Thymus (tissue), 11 donors: ENCODE measurements at regions not wholly inside any gene's neighbourhood (a gene's known extent, or its start where the extent isn't known, plus 50 kb on each side); places are given as distances from the start of the nearest gene placed in this dataset.
"Not testable (repeated sequence)": the region's sequence is repeated elsewhere in the genome, so short reads cannot be mapped to it uniquely, and the experiment has no call there.

Source experiments
- DNase-seq, 9 donors: peaks; one replicate each; pipeline ENCODE4 v3.0.0-alpha.2; 2013; ENCODE audit warnings: low spot score in 9 of 9, low read depth in 6 of 9, missing footprints in 1 of 9
- H3K27ac ChIP-seq, 2 donors: one replicate each; pipeline ENCODE4 v1.5.1; 2013; ENCODE audit warnings: control low read depth in 1 of 2, low read depth in 1 of 2, low read length in 1 of 2, mild to moderate bottlenecking in 1 of 2, moderate library complexity in 1 of 2
- H3K27me3 ChIP-seq, 2 donors: one replicate each; pipeline ENCODE4 v1.5.1; 2013; ENCODE audit warnings: low read length in 1 of 2; ENCODE audit not compliant: control insufficient read depth in 2 of 2, insufficient read depth in 1 of 2
- H3K36me3 ChIP-seq, 2 donors: one replicate each; pipeline ENCODE4 v1.5.1; 2013; ENCODE audit warnings: low read length in 1 of 2, mild to moderate bottlenecking in 1 of 2, moderate library complexity in 1 of 2; ENCODE audit not compliant: control insufficient read depth in 2 of 2, insufficient read depth in 2 of 2
- H3K4me1 ChIP-seq, 2 donors: one replicate each; pipeline ENCODE4 v1.5.1; 2013; ENCODE audit warnings: low read length in 2 of 2; ENCODE audit not compliant: control insufficient read depth in 2 of 2, insufficient read depth in 2 of 2
- H3K4me3 ChIP-seq, 2 donors: one replicate each; pipeline ENCODE4 v1.5.1; 2013; ENCODE audit warnings: low read length in 2 of 2, control low read depth in 1 of 2, mild to moderate bottlenecking in 1 of 2
- H3K9me3 ChIP-seq, 2 donors: one replicate each; pipeline ENCODE4 v1.5.1; 2013; ENCODE audit warnings: low read length in 1 of 2, mild to moderate bottlenecking in 1 of 2; ENCODE audit not compliant: control insufficient read depth in 2 of 2, insufficient read depth in 1 of 2
- WGBS: extraction: QIAGEN DNeasy Blood & Tissue Kit; methylation state at CpG from one replicate; pipeline ENCODE4 v1.1.7; 2013; 5-methylcytosine and 5-hydroxymethylcytosine counted together
- donor health status: healthy.

GRCh38 chr12:131283862-131284825 lies 330.4 kb downstream of the ADGRD1 start:
- not testable (repeated sequence) for H3K4me1 ChIP-seq, H3K36me3 ChIP-seq, DNase-seq, H3K4me3 ChIP-seq, H3K27me3 ChIP-seq, H3K9me3 ChIP-seq, H3K27ac ChIP-seq
- WGBS, result 94% methylated on average over 32 of the region's 32 CpGs

DNA sequence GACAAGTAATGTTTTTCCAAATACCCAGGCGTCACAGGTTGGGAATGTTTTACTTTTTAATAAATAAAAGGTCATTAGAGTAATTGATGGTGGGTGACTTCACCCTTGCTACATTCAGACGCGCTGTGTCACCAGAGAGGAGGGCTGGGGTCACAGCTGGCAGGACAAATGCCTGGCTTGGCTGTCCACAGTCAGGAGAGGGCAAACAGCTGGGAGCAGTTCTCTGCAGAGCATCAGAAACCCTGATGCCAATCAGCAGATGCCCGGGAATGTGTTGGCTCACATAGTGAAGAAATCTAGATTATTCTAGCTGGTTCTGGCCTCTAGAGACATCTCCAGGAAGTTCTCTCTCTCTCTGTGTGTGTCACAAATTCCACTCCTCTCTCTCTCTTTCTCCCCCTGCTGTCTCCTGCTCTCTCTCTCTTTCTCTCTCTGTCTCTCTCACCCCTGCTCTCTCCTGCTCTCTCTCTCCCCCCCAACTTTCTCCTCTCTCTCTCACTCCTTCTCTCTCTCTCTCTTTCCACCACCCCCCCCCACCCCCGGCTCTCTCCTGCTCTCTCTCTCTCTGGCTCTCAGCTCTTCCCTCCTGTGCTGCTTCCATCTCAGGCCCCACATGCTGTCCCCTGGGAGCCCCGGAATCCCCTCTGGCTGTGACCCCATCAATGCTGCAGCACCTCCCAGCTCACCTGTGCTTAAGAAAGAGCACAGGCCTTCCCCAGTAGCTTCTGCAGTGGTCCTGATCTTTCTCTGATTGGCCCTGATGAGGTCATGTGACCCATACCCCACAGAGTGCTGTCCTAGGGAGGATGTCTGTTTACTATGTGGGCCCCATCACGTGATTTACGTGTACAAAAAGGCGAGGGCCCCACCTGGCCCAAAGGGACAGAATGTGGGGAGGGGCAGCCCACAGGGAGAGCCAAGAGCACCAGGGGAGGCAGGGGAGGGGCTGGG lies 331.5 kb downstream of the ADGRD1 start:
- not testable (repeated sequence) for H3K4me3 ChIP-seq

GRCh38 chr12:131285905-131286295 lies 332.2 kb downstream of the ADGRD1 start:
- H3K4me3 ChIP-seq, H3K4me1 ChIP-seq, DNase-seq, H3K9me3 ChIP-seq, H3K27ac ChIP-seq, H3K27me3 ChIP-seq, H3K36me3 ChIP-seq: not testable (repeated sequence)
- WGBS, result 93% methylated on average over 12 of the region's 19 CpGs

More for the DNA sequence above, 331.5 kb downstream of the ADGRD1 start:
- not testable (repeated sequence) for H3K36me3 ChIP-seq, H3K4me1 ChIP-seq, H3K9me3 ChIP-seq, H3K27ac ChIP-seq, DNase-seq, H3K27me3 ChIP-seq
- WGBS, result 88% methylated on average over 8 of the region's 9 CpGs

- 93% methylated on average over 5 of the region's 24 CpGs for WGBS
- not testable (repeated sequence) for DNase-seq
Measured at GRCh38 chr12:131286301-131286700, 332.6 kb downstream of the ADGRD1 start.

DNA sequence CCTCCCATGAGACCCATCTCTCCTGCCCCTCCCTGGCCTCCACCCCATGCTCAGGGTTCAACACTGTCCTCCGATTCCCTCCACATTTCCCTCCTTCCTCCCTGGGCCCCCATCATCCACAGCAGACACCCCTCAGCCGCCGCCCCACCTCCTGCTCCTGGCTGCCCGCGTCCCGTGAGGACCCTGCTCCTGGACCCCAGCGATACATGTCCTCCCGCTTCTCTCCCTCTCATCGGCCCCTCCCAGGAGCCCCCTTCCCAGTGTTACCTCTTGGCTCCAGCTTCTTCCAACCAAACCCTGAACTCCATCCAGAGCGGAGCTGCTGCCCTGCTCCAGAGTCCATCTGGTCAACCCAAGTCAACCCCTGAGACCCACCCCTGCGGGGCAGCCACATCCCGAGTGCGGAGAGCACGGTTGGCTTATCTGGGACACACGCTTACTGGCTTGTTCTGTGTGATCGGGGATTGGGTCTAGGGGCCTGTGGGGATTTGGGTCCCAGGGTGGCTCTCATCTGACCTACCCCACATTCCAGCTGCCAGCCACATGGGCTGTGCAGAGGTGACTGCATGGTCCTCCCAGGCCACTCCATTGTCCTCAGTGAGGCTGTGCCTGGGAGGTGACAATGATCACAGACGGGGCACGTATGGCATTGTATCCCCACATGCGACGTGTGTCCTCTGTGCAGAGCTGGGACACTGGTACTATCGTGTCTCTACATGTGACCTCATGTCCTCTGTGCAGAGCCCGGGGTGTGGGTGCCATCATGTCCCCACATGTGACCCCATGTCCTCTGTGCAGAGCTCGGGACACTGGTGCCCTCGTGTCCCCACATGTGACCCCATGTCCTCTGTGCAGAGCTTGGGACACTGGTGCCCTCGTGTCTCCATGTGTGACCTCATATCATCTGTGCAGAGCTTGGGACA lies 333.6 kb downstream of the ADGRD1 start:
- Histone ChIP-seq H3K36me3 (no peaks in the 10 kb centered on the region), H3K4me1 (no peaks in the 10 kb centered on the region), H3K27ac (no peak overlapping the region), H3K9me3 (no peaks in the 10 kb centered on the region), H3K4me3 (no peak overlapping the region), H3K27me3 (no peaks in the 10 kb centered on the region)
- no peak for DNase-seq
- 86% methylated on average over 19 of the region's 25 CpGs for WGBS

More at GRCh38 chr12:131286301-131286700, 332.6 kb downstream of the ADGRD1 start:
- not testable (repeated sequence) for H3K4me3 ChIP-seq, H3K9me3 ChIP-seq, H3K27ac ChIP-seq, H3K4me1 ChIP-seq, H3K27me3 ChIP-seq, H3K36me3 ChIP-seq

- Histone ChIP-seq H3K27ac (no peak overlapping the region), H3K4me3 (no peak overlapping the region), H3K27me3 (no peaks in the 10 kb centered on the region), H3K9me3 (no peaks in the 10 kb centered on the region), H3K36me3 (no peaks in the 10 kb centered on the region), H3K4me1 (no peaks in the 10 kb centered on the region)
- no peak for DNase-seq
- 95% methylated on average over 26 of the region's 27 CpGs for WGBS
Measured at GRCh38 chr12:131287938-131288764, 334.4 kb downstream of the ADGRD1 start.

GRCh38 chr12:131288765-131289695 lies 335.3 kb downstream of the ADGRD1 start:
- H3K4me1 ChIP-seq, H3K27ac ChIP-seq, H3K4me3 ChIP-seq, H3K36me3 ChIP-seq, DNase-seq, H3K27me3 ChIP-seq, H3K9me3 ChIP-seq: not testable (repeated sequence)
- 93% methylated on average over 19 of the region's 19 CpGs for WGBS
